ENCODE measurements at regions not wholly inside any gene's neighbourhood (a gene's known extent, or its start where the extent isn't known, plus 50 kb on each side); places are given as distances from the start of the nearest gene placed in this dataset.

GRCh38 chr3:46113608-46114007 lies 86.3 kb upstream of the XCR1 start:
- no peak for DNase-seq (ENCODE audit: low read depth)

GRCh38 chr3:46112984-46113383 lies 85.7 kb upstream of the XCR1 start:
- DNase-seq (ENCODE audit: low read depth), result no peak

GRCh38 chr3:46112296-46112695 lies 85.0 kb upstream of the XCR1 start:
- no peak for DNase-seq (ENCODE audit: low read depth)

GRCh38 chr3:46110701-46111493 lies 83.6 kb upstream of the XCR1 start:
- DNase-seq (ENCODE audit: low read depth), result no peak

- DNase-seq (ENCODE audit: low read depth), result no peak
Observed at GRCh38 chr3:46107682-46108081, 80.4 kb upstream of the XCR1 start.

- DNase-seq (ENCODE audit: low read depth), result no peak
Observed at GRCh38 chr3:46105306-46105919, 78.1 kb upstream of the XCR1 start.

- no peak for DNase-seq (ENCODE audit: low read depth)
Observed at GRCh38 chr3:46104706-46105105, 77.4 kb upstream of the XCR1 start.

GRCh38 chr3:46102780-46103130 lies 75.5 kb upstream of the XCR1 start:
- no peak for DNase-seq (ENCODE audit: low read depth)

GRCh38 chr3:46102059-46102779 lies 74.9 kb upstream of the XCR1 start:
- DNase-seq (ENCODE audit: low read depth), result no peak

GRCh38 chr3:46100812-46101211 lies 73.5 kb upstream of the XCR1 start:
- no peak for DNase-seq (ENCODE audit: low read depth)

GRCh38 chr3:46098319-46098761 lies 71.1 kb upstream of the XCR1 start:
- no peak for DNase-seq (ENCODE audit: low read depth)

- no peak for DNase-seq (ENCODE audit: low read depth)
Observed at GRCh38 chr3:46097691-46098241, 70.5 kb upstream of the XCR1 start.

GRCh38 chr3:46096781-46097180 lies 69.5 kb upstream of the XCR1 start:
- no peak for DNase-seq (ENCODE audit: low read depth)

GRCh38 chr3:46096336-46096735 lies 69.1 kb upstream of the XCR1 start:
- no peak for DNase-seq (ENCODE audit: low read depth)

GRCh38 chr3:46095307-46095706 lies 68.0 kb upstream of the XCR1 start:
- DNase-seq (ENCODE audit: low read depth), result no peak

- DNase-seq (ENCODE audit: low read depth), result no peak
Observed at GRCh38 chr3:46094506-46094905, 67.2 kb upstream of the XCR1 start.

GRCh38 chr3:46093966-46094365 lies 66.7 kb upstream of the XCR1 start:
- no peak for DNase-seq (ENCODE audit: low read depth)

GRCh38 chr3:46093327-46093942 lies 66.2 kb upstream of the XCR1 start:
- no peak for DNase-seq (ENCODE audit: low read depth)

GRCh38 chr3:46092702-46093080 lies 65.4 kb upstream of the XCR1 start:
- DNase-seq (ENCODE audit: low read depth), result no peak

GRCh38 chr3:46091741-46092701 lies 64.7 kb upstream of the XCR1 start:
- DNase-seq (ENCODE audit: low read depth), result no peak

- DNase-seq (ENCODE audit: low read depth), result no peak
Observed at GRCh38 chr3:46091046-46091445, 63.8 kb upstream of the XCR1 start.
